ENCODE measurements at regions not wholly inside any gene's neighbourhood (a gene's known extent, or its start where the extent isn't known, plus 50 kb on each side); places are given as distances from the start of the nearest gene placed in this dataset.
A peak's percentile ranks its signal among the peaks of the same experiment; 100 is the strongest.

GRCh38 chr6:130697995-130698535, 129.1 kb upstream of the SMLR1 start:
- TF ChIP-seq CTCF (IDR thresholded peaks at IDR 0.05; ENCODE audit: low read depth, low read length) (peak; percentile 77), EZH2phosphoT487 (IDR thresholded peaks at IDR 0.05; ENCODE audit: low read depth) (no peak)

All from OCI-LY3 (cell line).